HCT116 (cell line): ENCODE measurements at regions not wholly inside any gene's neighbourhood (a gene's known extent, or its start where the extent isn't known, plus 50 kb on each side); places are given as distances from the start of the nearest gene placed in this dataset.

Experiments
- ATAC-seq: fragments of 200-7000 bp; cut with Tn5 transposase; 2 replicates; pipeline ENCODE4 v1.9.1; 2020; ENCODE audit warnings: mild to moderate bottlenecking, moderate library complexity
- BruUV-seq: library from RNA; stranded (reverse); fragments of 400-500 nt; replicated peaks from 2 replicates; lab custom pipeline; 2021; lab: Mats Ljungman, UMichigan
- CTCF ChIA-PET: fragments of 300-600 bp; sonication (Branson Sonifier 250); formaldehyde crosslinking; loops from one replicate; lab custom pipeline; 2021; ENCODE audit warnings: antibody characterized with exemption; lab: Charles Lee
- POLR2A ChIA-PET: fragments of 300-600, 350-600 bp; sonication (Branson Sonifier 250); formaldehyde crosslinking; loops from one replicate; lab custom pipeline; 2021; ENCODE audit warnings: antibody characterized with exemption; lab: Charles Lee
- RAD21 ChIA-PET, 2 experiments: fragments of 300-600 bp; sonication (Branson Sonifier 250); formaldehyde crosslinking; loops; one replicate each; lab custom pipeline; 2023; ENCODE audit warnings: low total read pairs in 2 of 2; ENCODE audit not compliant: uncharacterized antibody in 2 of 2, unreplicated experiment in 2 of 2, low non-redundant PET in 1 of 2; lab: Charles Lee
- DNase-seq: peaks from one replicate; pipeline ENCODE4 v3.0.0-alpha.2; 2010; ENCODE audit warnings: low read depth, low spot score
- H2AFZ ChIP-seq: fragments of 200-600 bp; shearing (Covaris generic), sonication (generic); 2 replicates; pipeline ENCODE4 v1.6.1; 2017; ENCODE audit warnings: low read depth, mixed run types, mixed read lengths, antibody characterized with exemption, low read length; ENCODE audit not compliant: poor library complexity, severe bottlenecking
- H3K27ac ChIP-seq: 2 replicates; pipeline ENCODE4 v1.5.1; 2012; ENCODE audit warnings: low read depth, low read length
- H3K27me3 ChIP-seq: fragments of 200-600 bp; sonication (generic); 2 replicates; pipeline ENCODE4 v1.6.1; 2016; ENCODE audit warnings: mixed run types, low read length, mixed read lengths; ENCODE audit not compliant: insufficient read depth
- H3K36me3 ChIP-seq, 2 experiments: fragments of 200-500 bp in 1 of 2; fragments of 200-600 bp in 1 of 2; sonication (Bioruptor generic) in 1 of 2; sonication (generic) in 1 of 2; 2 replicates each; pipeline versions ENCODE4 v1.5.1 to v1.6.1; 2014 to 2016; ENCODE audit warnings: low read length in 2 of 2, inconsistent platforms in 1 of 2, mixed read lengths in 1 of 2, mixed run types in 1 of 2; ENCODE audit not compliant: insufficient read depth in 2 of 2, control insufficient read depth in 1 of 2
- H3K4me1 ChIP-seq, 2 experiments: fragments of 200-600 bp in 1 of 2; sonication (generic) in 1 of 2; 2 replicates each; pipeline versions ENCODE4 v1.5.1 to v1.6.1; 2012 to 2017; ENCODE audit warnings: low read length in 2 of 2, inconsistent platforms in 1 of 2, mild to moderate bottlenecking in 1 of 2, mixed read lengths in 1 of 2, mixed run types in 1 of 2, moderate library complexity in 1 of 2; ENCODE audit not compliant: insufficient read depth in 2 of 2, control insufficient read depth in 1 of 2
- H3K4me2 ChIP-seq: fragments of 200-600 bp; sonication (generic); 2 replicates; pipeline ENCODE4 v1.6.1; 2017; ENCODE audit warnings: mixed run types, low read length, mixed read lengths
- H3K4me3 ChIP-seq, 2 experiments: fragments of 200-600 bp in 1 of 2; sonication (generic) in 1 of 2; replicated peaks in 1 of 2; 2 replicates each; pipeline ENCODE4 v1.5.1; 2011 to 2016; ENCODE audit warnings: low read length in 2 of 2, control low read depth in 1 of 2, low read depth in 1 of 2, mild to moderate bottlenecking in 1 of 2, mixed read lengths in 1 of 2, mixed run types in 1 of 2
- H3K79me2 ChIP-seq: fragments of 200-600 bp; sonication (generic); 2 replicates; pipeline ENCODE4 v1.6.1; 2017; ENCODE audit warnings: mild to moderate bottlenecking, mixed run types, low read length, moderate library complexity, mixed read lengths; ENCODE audit not compliant: insufficient read depth
- H3K9ac ChIP-seq: fragments of 200-600 bp; sonication (generic); 2 replicates; pipeline ENCODE4 v1.6.1; 2016; ENCODE audit warnings: low read length, mixed read lengths
- H3K9me2 ChIP-seq: fragments of 200-600 bp; sonication (generic), shearing (Covaris generic); 2 replicates; pipeline ENCODE4 v1.6.1; 2017; ENCODE audit warnings: mixed run types, mild to moderate bottlenecking, moderate library complexity; ENCODE audit not compliant: insufficient read depth
- H3K9me3 ChIP-seq, 2 experiments: fragments of 200-500 bp in 1 of 2; fragments of 200-600 bp in 1 of 2; sonication (Bioruptor generic) in 1 of 2; sonication (generic) in 1 of 2; 2 replicates each; pipeline ENCODE4 v1.6.1; 2014 to 2017; ENCODE audit warnings: low read length in 2 of 2, mixed read lengths in 2 of 2, inconsistent platforms in 1 of 2, low read depth in 1 of 2, mild to moderate bottlenecking in 1 of 2, mixed run types in 1 of 2, moderate library complexity in 1 of 2; ENCODE audit not compliant: control insufficient read depth in 1 of 2, insufficient read depth in 1 of 2
- H4K20me1 ChIP-seq: fragments of 200-600 bp; sonication (generic), shearing (Covaris generic); 2 replicates; pipeline ENCODE4 v1.6.1; 2017; ENCODE audit warnings: mixed run types, mild to moderate bottlenecking, moderate library complexity; ENCODE audit not compliant: insufficient read depth
- CEBPB ChIP-seq: IDR thresholded peaks from 2 replicates; pipeline ENCODE4 v1.6.1; 2012; ENCODE audit warnings: low read depth
- EGR1 ChIP-seq: IDR thresholded peaks from 2 replicates; pipeline ENCODE4 v1.6.1; 2012; ENCODE audit warnings: low read depth
- FOSL1 ChIP-seq: IDR thresholded peaks from 2 replicates; pipeline ENCODE4 v1.6.1; 2012; ENCODE audit warnings: low read depth
- POLR2AphosphoS5 ChIP-seq: IDR thresholded peaks from 2 replicates; pipeline ENCODE4 v1.6.1; 2011; ENCODE audit warnings: mild to moderate bottlenecking, low read depth, low read length, moderate library complexity
- YY1 ChIP-seq: IDR thresholded peaks from 2 replicates; pipeline ENCODE4 v1.6.1; 2011; ENCODE audit warnings: low read length, low read depth, moderate library complexity, mild to moderate bottlenecking; ENCODE audit not compliant: insufficient replicate concordance; ENCODE audit errors: extremely low read depth
- intact Hi-C: fragments of 100-400 bp; cut with micrococcal nuclease; formaldehyde crosslinking; loops from 2 replicates; pipeline ENCODE4 v1.10.0; 2022
- TF ChIP-seq, protein P1 (sequence below): IDR thresholded peaks from 2 replicates; pipeline ENCODE4 v1.6.1; 2012; ENCODE audit warnings: low read depth

DNA sequence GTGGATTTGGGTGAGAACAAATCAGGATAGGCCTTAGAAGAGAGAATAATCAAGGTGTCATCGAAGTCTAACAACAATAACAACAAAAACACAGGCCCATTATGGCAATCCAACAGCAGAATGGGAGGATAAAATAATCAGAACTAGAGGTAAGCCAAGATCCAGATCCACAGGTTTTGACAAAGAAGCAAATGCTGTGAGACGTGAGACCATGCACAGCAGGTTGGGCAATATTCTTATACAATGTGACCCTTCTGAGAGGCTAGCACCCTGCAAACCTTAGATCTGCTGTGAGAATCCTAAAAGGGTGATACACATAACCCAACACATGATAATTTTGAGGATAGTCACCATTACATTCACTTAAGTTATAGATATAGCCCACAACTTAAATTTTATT lies 352.9 kb downstream of the CDH10 start:
- Histone ChIP-seq H3K9me2 (no peaks in the 10 kb centered on the region), H3K4me1 (no peaks in the 10 kb centered on the region), H3K4me2 (no peak overlapping the region), H3K79me2 (no peaks in the 10 kb centered on the region), H3K9me3 (peaks cover 0 to 3% of the 10 kb centered on the region in 2 experiments; a peak in 2 of 4 replicates), H3K36me3 (no peaks in the 10 kb centered on the region), H3K27me3 (no peaks in the 10 kb centered on the region), H3K27ac (no peak overlapping the region), H3K4me3 (no peak overlapping the region), H2AFZ (no peak overlapping the region), H3K9ac (no peak overlapping the region), H4K20me1 (no peaks in the 10 kb centered on the region)
- BruUV-seq: no TSS peak
- TF ChIP-seq YY1 (no peak), EGR1 (no peak), POLR2AphosphoS5 (no peak), CEBPB (no peak)
- TF ChIP-seq, protein P1, sequence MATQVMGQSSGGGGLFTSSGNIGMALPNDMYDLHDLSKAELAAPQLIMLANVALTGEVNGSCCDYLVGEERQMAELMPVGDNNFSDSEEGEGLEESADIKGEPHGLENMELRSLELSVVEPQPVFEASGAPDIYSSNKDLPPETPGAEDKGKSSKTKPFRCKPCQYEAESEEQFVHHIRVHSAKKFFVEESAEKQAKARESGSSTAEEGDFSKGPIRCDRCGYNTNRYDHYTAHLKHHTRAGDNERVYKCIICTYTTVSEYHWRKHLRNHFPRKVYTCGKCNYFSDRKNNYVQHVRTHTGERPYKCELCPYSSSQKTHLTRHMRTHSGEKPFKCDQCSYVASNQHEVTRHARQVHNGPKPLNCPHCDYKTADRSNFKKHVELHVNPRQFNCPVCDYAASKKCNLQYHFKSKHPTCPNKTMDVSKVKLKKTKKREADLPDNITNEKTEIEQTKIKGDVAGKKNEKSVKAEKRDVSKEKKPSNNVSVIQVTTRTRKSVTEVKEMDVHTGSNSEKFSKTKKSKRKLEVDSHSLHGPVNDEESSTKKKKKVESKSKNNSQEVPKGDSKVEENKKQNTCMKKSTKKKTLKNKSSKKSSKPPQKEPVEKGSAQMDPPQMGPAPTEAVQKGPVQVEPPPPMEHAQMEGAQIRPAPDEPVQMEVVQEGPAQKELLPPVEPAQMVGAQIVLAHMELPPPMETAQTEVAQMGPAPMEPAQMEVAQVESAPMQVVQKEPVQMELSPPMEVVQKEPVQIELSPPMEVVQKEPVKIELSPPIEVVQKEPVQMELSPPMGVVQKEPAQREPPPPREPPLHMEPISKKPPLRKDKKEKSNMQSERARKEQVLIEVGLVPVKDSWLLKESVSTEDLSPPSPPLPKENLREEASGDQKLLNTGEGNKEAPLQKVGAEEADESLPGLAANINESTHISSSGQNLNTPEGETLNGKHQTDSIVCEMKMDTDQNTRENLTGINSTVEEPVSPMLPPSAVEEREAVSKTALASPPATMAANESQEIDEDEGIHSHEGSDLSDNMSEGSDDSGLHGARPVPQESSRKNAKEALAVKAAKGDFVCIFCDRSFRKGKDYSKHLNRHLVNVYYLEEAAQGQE: no peak
- intact Hi-C loops: no loop called here
- RAD21 ChIA-PET: no interaction called here
- DNase-seq (no peak), ATAC-seq (no peak)
- CTCF ChIA-PET: no interaction called here
- POLR2A ChIA-PET: no interaction called here

DNA sequence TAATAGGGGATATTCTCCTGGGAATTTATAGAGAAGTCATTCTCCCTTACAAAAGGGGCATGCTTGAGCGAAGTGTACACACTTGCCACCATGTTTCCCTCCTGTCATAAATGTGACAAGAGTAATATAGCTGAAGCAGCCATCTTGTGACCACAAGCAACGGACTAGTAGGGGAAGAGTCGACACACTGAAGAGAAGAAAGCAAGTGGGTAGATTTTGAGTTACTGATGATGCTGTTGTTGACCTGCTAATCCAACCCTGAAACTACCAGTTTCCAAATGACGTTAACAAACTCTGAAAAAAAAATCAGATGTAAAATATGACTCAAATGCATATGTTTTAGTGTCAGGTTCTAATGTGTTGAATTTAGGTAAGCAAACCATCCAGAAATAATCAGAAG lies 350.4 kb downstream of the CDH10 start:
- no peak overlapping the region for H2AFZ ChIP-seq
- ChIA-PET POLR2A (no interaction called here), CTCF (no interaction called here), RAD21 (no interaction called here)
- no peaks in the 10 kb centered on the region for H3K4me1 ChIP-seq
- ATAC-seq: no peak
- DNase-seq: no peak
- no peaks in the 10 kb centered on the region for H4K20me1 ChIP-seq
- no peak overlapping the region for H3K9ac ChIP-seq
- TF ChIP-seq CEBPB (no peak), FOSL1 (no peak)
- H3K4me2 ChIP-seq: no peak overlapping the region
- H3K27ac ChIP-seq: no peak overlapping the region
- BruUV-seq: no TSS peak
- no peaks in the 10 kb centered on the region for H3K27me3 ChIP-seq
- intact Hi-C loops: no loop called here
- no peaks in the 10 kb centered on the region for H3K36me3 ChIP-seq
- H3K9me3 ChIP-seq: peaks cover 6 to 10% of the 10 kb centered on the region in 2 experiments; a peak in 3 of 4 replicates
- H3K9me2 ChIP-seq: no peaks in the 10 kb centered on the region
- H3K4me3 ChIP-seq: no peak overlapping the region
- no peaks in the 10 kb centered on the region for H3K79me2 ChIP-seq
